Stomach (tissue), 8 donors: ENCODE measurements at regions not wholly inside any gene's neighbourhood (a gene's known extent, or its start where the extent isn't known, plus 50 kb on each side); places are given as distances from the start of the nearest gene placed in this dataset.

Experiments
- DNase-seq, 2 donors: peaks; one replicate each; pipeline versions ENCODE4 v3.0.0 to v3.0.0-alpha.2; 2013 to 2019
- H3K27ac ChIP-seq, 5 donors: fragments of 200-600 bp in 4 of 5; sonication (generic) in 4 of 5; one replicate each; pipeline ENCODE4 v1.5.1; 2013 to 2019; ENCODE audit warnings: mild to moderate bottlenecking in 1 of 5, moderate library complexity in 1 of 5
- H3K27me3 ChIP-seq, 3 donors: fragments of 200-600 bp; sonication (generic); one replicate each; pipeline ENCODE4 v1.5.1; 2017 to 2019; ENCODE audit warnings: mixed run types in 1 of 3
- H3K36me3 ChIP-seq, 4 donors: fragments of 200-600 bp; sonication (generic); 1 replicate in 3 of 4; 2 replicates in 1 of 4; pipeline ENCODE4 v1.5.1; 2016 to 2019
- H3K4me1 ChIP-seq, 4 donors: fragments of 200-600 bp; sonication (generic); one replicate each; pipeline ENCODE4 v1.5.1; 2016 to 2019
- H3K4me3 ChIP-seq, 4 donors: fragments of 200-600 bp; sonication (generic) in 3 of 4; one replicate each; pipeline ENCODE4 v1.5.1; 2016 to 2019; ENCODE audit warnings: mild to moderate bottlenecking in 1 of 4
- H3K9me3 ChIP-seq, 4 donors: fragments of 200-600 bp; sonication (generic); one replicate each; pipeline ENCODE4 v1.5.1; 2016 to 2019
- CTCF ChIP-seq, 7 experiments: fragments of 450-650 bp in 4 of 7; fragments of 200-600 bp in 3 of 7; sonication (generic) in 3 of 7; IDR thresholded peaks; one replicate each; pipeline ENCODE4 v1.5.1; 2016 to 2019; ENCODE audit warnings: antibody characterized with exemption in 7 of 7, control low read depth in 2 of 7, mild to moderate bottlenecking in 1 of 7
- EP300 ChIP-seq: sonication (generic); formaldehyde crosslinking; IDR thresholded peaks from one replicate; pipeline ENCODE4 v1.6.1; 2017; ENCODE audit warnings: antibody characterized with exemption
- POLR2A ChIP-seq, 4 donors: fragments of 450-650 bp; IDR thresholded peaks; one replicate each; pipeline ENCODE4 v1.6.1; 2016; ENCODE audit warnings: antibody characterized with exemption in 4 of 4, control low read depth in 2 of 4, mild to moderate bottlenecking in 1 of 4, moderate library complexity in 1 of 4
- POLR2AphosphoS5 ChIP-seq, 3 donors: sonication (generic); formaldehyde crosslinking; IDR thresholded peaks; one replicate each; pipeline ENCODE4 v1.6.1; 2016; ENCODE audit warnings: antibody characterized with exemption in 3 of 3
- WGBS, 5 donors: extraction: QIAGEN DNeasy Blood & Tissue Kit in 3 of 5; methylation state at CpG; one replicate each; pipeline versions ENCODE4 v1.1.5 to v1.1.7; 2013 to 2018; 5-methylcytosine and 5-hydroxymethylcytosine counted together
- intact Hi-C: fragments of 100-400 bp; cut with DNase I; formaldehyde crosslinking; loops from one replicate; pipeline ENCODE4 v1.15.1; 2023; ENCODE audit warnings: low total_unique reads
- donor health status: healthy with polysubstance abuse.
- donor health status: Bipolar disorder and iron deficiency.
- donor health status: healthy.

GRCh38 chr1:60573726-60574409 is 500.3 kb upstream of the C1orf87 start:
- peak in 1 of 2 donors; percentile 44 for DNase-seq
- no peaks in the 10 kb centered on the region for H3K9me3 ChIP-seq

GRCh38 chr1:60573121-60573520 is 499.6 kb upstream of the C1orf87 start:
- no peaks in the 10 kb centered on the region for H3K36me3 ChIP-seq
- intact Hi-C loops: no loop called here
- H3K27ac ChIP-seq: peak overlapping the region in 3 of 5 donors; percentile 30 to 68 (median 60)
- no peaks in the 10 kb centered on the region for H3K9me3 ChIP-seq
- H3K27me3 ChIP-seq: no peaks in the 10 kb centered on the region
- no peak overlapping the region for H3K4me3 ChIP-seq
- H3K4me1 ChIP-seq: peaks cover 0 to 27% (median 12%) of the 10 kb centered on the region in 4 donors
- peak in 1 of 2 donors; percentile 46 for DNase-seq
- 0 to 16% (median 6%) methylated on average over 1 of the region's 1 CpG for WGBS, 5 donors
- peak in 2 of 3 donors; percentile 31 to 44 for TF ChIP-seq POLR2AphosphoS5 (IDR thresholded peaks at IDR 0.05)
- no peak for TF ChIP-seq EP300

More at GRCh38 chr1:60573726-60574409, 500.3 kb upstream of the C1orf87 start:
- no peaks in the 10 kb centered on the region for H3K27me3 ChIP-seq
- peaks cover 0 to 27% (median 12%) of the 10 kb centered on the region in 4 donors for H3K4me1 ChIP-seq
- no peak for TF ChIP-seq CTCF (IDR thresholded peaks at IDR 0.05)
- peak in 1 of 3 donors; percentile 13 for TF ChIP-seq POLR2AphosphoS5 (IDR thresholded peaks at IDR 0.05)
- no peak overlapping the region for H3K4me3 ChIP-seq
- intact Hi-C loops: no loop called here
- H3K36me3 ChIP-seq: no peaks in the 10 kb centered on the region
- WGBS, 5 donors: 24 to 51% (median 25%) methylated on average over 3 of the region's 3 CpGs
- peak overlapping the region in 3 of 5 donors; percentile 30 to 68 (median 60) for H3K27ac ChIP-seq

GRCh38 chr1:60572378-60572777 is 498.8 kb upstream of the C1orf87 start:
- H3K4me1 ChIP-seq: peaks cover 0 to 27% (median 12%) of the 10 kb centered on the region in 4 donors
- no peak for DNase-seq
- no peaks in the 10 kb centered on the region for H3K9me3 ChIP-seq
- H3K27me3 ChIP-seq: no peaks in the 10 kb centered on the region
- no peak overlapping the region for H3K4me3 ChIP-seq
- peak overlapping the region in 3 of 5 donors; percentile 30 to 68 (median 60) for H3K27ac ChIP-seq
- TF ChIP-seq EP300 (no peak), POLR2AphosphoS5 (IDR thresholded peaks at IDR 0.05) (no peak), CTCF (IDR thresholded peaks at IDR 0.05) (no peak), POLR2A (IDR thresholded peaks at IDR 0.05) (no peak)
- WGBS, 5 donors: 81 to 98% (median 92%) methylated on average over 4 of the region's 4 CpGs
- H3K36me3 ChIP-seq: no peaks in the 10 kb centered on the region
- intact Hi-C loops: no loop called here

GRCh38 chr1:60571811-60572210 is 498.2 kb upstream of the C1orf87 start:
- no peaks in the 10 kb centered on the region for H3K36me3 ChIP-seq
- no peak for TF ChIP-seq POLR2A (IDR thresholded peaks at IDR 0.05)
- no peak for TF ChIP-seq CTCF (IDR thresholded peaks at IDR 0.05)
- no peak for TF ChIP-seq EP300
- no peak for TF ChIP-seq POLR2AphosphoS5 (IDR thresholded peaks at IDR 0.05)
- intact Hi-C loops: no loop called here
- DNase-seq: no peak
- peaks cover 0 to 27% (median 12%) of the 10 kb centered on the region in 4 donors for H3K4me1 ChIP-seq
- no peaks in the 10 kb centered on the region for H3K9me3 ChIP-seq
- H3K27ac ChIP-seq: no peak overlapping the region
- no peaks in the 10 kb centered on the region for H3K27me3 ChIP-seq
- H3K4me3 ChIP-seq: no peak overlapping the region
- 61 to 77% (median 68%) methylated on average over 1 of the region's 1 CpG for WGBS, 5 donors

GRCh38 chr1:60569189-60569588 is 495.6 kb upstream of the C1orf87 start:
- Histone ChIP-seq H3K27ac (no peak overlapping the region), H3K9me3 (no peaks in the 10 kb centered on the region), H3K27me3 (no peaks in the 10 kb centered on the region), H3K4me1 (peaks cover 0 to 18% (median 12%) of the 10 kb centered on the region in 4 donors), H3K36me3 (no peaks in the 10 kb centered on the region), H3K4me3 (no peak overlapping the region)
- WGBS, 5 donors: 94 to 100% (median 97%) methylated on average over 2 of the region's 2 CpGs
- intact Hi-C loops: no loop called here
- no peak for DNase-seq
- TF ChIP-seq CTCF (IDR thresholded peaks at IDR 0.05): no peak
- TF ChIP-seq EP300: no peak
- TF ChIP-seq POLR2AphosphoS5 (IDR thresholded peaks at IDR 0.05): no peak
- no peak for TF ChIP-seq POLR2A (IDR thresholded peaks at IDR 0.05)
